Large intestine (tissue), 3 donors: ENCODE measurements at regions not wholly inside any gene's neighbourhood (a gene's known extent, or its start where the extent isn't known, plus 50 kb on each side); places are given as distances from the start of the nearest gene placed in this dataset.
"Not testable (repeated sequence)": the region's sequence is repeated elsewhere in the genome, so short reads cannot be mapped to it uniquely, and the experiment has no call there.

ENCODE experiments used
- DNase-seq, 2 donors: peaks; one replicate each; pipeline versions ENCODE4 v3.0.0 to v3.0.0-alpha.2; 2013
- H3K27ac ChIP-seq: one replicate; pipeline ENCODE4 v1.5.1; 2013; ENCODE audit warnings: low read length
- H3K27me3 ChIP-seq: 2 replicates; pipeline ENCODE4 v1.6.1; 2013; ENCODE audit warnings: low read length; ENCODE audit not compliant: control insufficient read depth, insufficient read depth
- H3K36me3 ChIP-seq: 2 replicates; pipeline ENCODE4 v1.6.1; 2013; ENCODE audit warnings: low read length; ENCODE audit not compliant: control insufficient read depth, insufficient read depth
- H3K4me1 ChIP-seq: one replicate; pipeline ENCODE4 v1.6.1; 2013; ENCODE audit warnings: low read length; ENCODE audit not compliant: control insufficient read depth, insufficient read depth
- H3K4me3 ChIP-seq: one replicate; pipeline ENCODE4 v1.5.1; 2013; ENCODE audit warnings: low read length
- H3K9me3 ChIP-seq: one replicate; pipeline ENCODE4 v1.6.1; 2013; ENCODE audit warnings: mild to moderate bottlenecking, low read depth, low read length, moderate library complexity; ENCODE audit not compliant: control insufficient read depth
- WGBS: methylation state at CpG from one replicate; pipeline ENCODE4 v1.1.5; 2013; ENCODE audit warnings: low lambda C conversion rate; ENCODE audit not compliant: insufficient coverage; 5-methylcytosine and 5-hydroxymethylcytosine counted together

DNA sequence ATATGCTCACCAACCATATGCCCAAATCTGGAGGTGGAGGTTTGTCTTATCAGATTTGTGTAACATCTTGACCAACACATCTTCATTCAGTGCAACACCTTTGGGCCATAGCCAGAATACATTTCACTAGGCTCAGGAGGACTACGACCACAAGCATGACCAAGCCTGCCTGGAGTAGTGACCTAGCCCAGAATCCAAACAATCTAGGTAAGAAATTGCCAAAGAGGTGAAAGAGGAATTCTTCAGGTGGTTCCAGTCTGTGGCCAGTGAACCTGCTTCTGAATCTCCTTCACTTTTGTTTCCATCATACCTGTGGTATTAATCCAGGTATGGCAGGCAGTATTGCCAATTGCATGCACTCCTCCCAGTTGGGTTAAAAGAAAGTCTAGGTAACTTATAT, 112.8 kb upstream of the RAB18 start:
- WGBS = no CpG with 5 or more reads among the region's 1 CpG
- H3K9me3 ChIP-seq = no peaks in the 10 kb centered on the region

GRCh38 chr10:27390681-27391080, 113.4 kb upstream of the RAB18 start:
- no peaks in the 10 kb centered on the region for H3K36me3 ChIP-seq
- H3K27me3 ChIP-seq = no peaks in the 10 kb centered on the region
- DNase-seq = no peak
- H3K4me1 ChIP-seq = no peaks in the 10 kb centered on the region
- WGBS = 100% methylated on average over 1 of the region's 1 CpG
- H3K27ac ChIP-seq = no peak overlapping the region
- H3K9me3 ChIP-seq = no peaks in the 10 kb centered on the region
- H3K4me3 ChIP-seq = no peak overlapping the region

More for the DNA sequence above, 112.8 kb upstream of the RAB18 start:
- DNase-seq = no peak
- no peak overlapping the region for H3K4me3 ChIP-seq
- H3K27me3 ChIP-seq = no peaks in the 10 kb centered on the region
- H3K27ac ChIP-seq = no peak overlapping the region
- no peaks in the 10 kb centered on the region for H3K4me1 ChIP-seq
- no peaks in the 10 kb centered on the region for H3K36me3 ChIP-seq

DNA sequence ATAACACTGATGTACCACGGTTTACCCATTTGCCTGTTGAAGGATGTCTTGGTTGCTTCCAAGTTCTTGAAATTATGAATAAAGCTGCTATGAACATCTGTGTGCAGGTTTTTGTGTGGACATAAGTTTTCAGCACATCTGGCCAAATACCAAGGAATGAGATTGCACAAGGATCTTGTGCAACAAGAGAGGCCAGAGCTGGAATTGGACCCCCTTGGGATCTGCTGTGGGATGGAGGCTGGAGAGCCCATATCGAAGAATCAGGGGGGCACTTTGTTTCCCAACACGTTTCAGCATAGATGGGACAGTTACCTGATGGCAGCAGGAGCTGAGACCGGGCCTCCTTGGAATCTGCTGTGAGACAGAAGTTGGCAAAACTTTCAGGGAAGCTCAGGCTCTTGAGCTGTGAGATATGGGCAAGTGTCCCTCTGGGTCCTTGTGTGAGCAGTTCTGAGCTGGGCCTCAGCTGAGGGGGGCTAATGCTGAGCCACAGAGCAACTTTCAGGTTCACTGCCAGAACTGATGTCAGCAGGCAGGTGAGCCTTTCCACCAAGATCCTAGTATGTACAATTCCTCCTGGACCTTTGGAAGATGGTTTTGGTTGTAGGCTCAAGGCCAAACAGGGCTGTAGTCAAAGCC, 115.2 kb upstream of the RAB18 start:
- no peak for DNase-seq
- Histone ChIP-seq H3K4me1 (no peaks in the 10 kb centered on the region), H3K27ac (no peak overlapping the region), H3K27me3 (no peaks in the 10 kb centered on the region), H3K36me3 (no peaks in the 10 kb centered on the region), H3K9me3 (no peaks in the 10 kb centered on the region), H3K4me3 (no peak overlapping the region)
- WGBS = no CpG with 5 or more reads among the region's 4 CpGs

- Histone ChIP-seq H3K9me3 (no peaks in the 10 kb centered on the region), H3K27me3 (no peaks in the 10 kb centered on the region), H3K36me3 (no peaks in the 10 kb centered on the region), H3K4me1 (no peaks in the 10 kb centered on the region), H3K4me3 (no peak overlapping the region), H3K27ac (no peak overlapping the region)
- DNase-seq = no peak
- WGBS = 0% methylated on average over 1 of the region's 5 CpGs
These were observed 120.2 kb upstream of the RAB18 start for GRCh38 chr10:27383595-27384542.

DNA sequence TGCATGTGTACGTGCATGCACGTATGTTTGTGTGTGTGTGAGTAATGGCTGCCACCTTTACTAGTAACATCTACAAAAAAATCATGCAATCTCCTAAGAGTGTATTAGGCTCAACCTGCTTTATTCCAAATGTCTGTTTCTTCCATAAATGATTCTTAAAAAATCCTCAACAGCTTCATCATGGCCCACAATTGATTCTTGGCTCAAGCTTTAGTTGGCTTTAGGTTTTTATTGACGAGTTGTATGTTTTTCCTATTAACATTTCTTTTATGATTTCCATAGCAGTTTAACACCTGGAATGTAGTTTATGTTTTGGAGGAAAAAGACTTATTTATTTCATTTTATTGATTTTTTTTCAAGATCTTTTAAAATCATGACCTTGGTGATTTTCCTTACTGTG, 121.9 kb upstream of the RAB18 start:
- WGBS = no CpG with 5 or more reads among the region's 3 CpGs
- Histone ChIP-seq H3K27me3 (peaks cover 1% of the 10 kb centered on the region), H3K9me3 (no peaks in the 10 kb centered on the region)

DNA sequence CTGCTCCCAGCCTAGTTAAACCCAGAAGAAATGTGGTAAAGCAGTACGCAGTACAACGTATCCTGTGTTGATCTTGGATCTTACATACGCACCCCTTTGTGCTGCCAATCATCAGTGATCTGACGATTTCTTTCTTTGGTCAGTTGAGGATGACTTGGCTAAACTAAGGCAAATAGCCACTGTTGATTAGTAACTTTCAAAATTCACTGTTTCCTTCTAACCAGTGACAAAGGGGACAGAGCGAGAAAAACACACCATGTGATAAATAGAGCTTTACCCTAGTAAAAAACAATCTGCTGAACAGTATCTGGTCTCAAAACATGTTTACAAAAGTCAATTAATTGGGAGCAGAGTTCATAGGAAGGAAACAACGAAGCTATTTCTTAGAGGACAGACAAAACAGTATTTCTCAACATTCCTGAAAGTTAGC, 123.2 kb upstream of the RAB18 start:
- no peak for DNase-seq
- Histone ChIP-seq H3K9me3 (no peaks in the 10 kb centered on the region), H3K27ac (no peak overlapping the region), H3K4me3 (no peak overlapping the region), H3K36me3 (no peaks in the 10 kb centered on the region), H3K27me3 (peaks cover 3% of the 10 kb centered on the region), H3K4me1 (no peaks in the 10 kb centered on the region)
- WGBS = 64% methylated on average over 2 of the region's 6 CpGs

More for the DNA sequence above, 121.9 kb upstream of the RAB18 start:
- Histone ChIP-seq H3K4me1 (no peaks in the 10 kb centered on the region), H3K36me3 (no peaks in the 10 kb centered on the region), H3K27ac (no peak overlapping the region), H3K4me3 (no peak overlapping the region)
- no peak for DNase-seq

GRCh38 chr10:27379041-27379440, 125.1 kb upstream of the RAB18 start:
- DNase-seq = not testable (repeated sequence)
- no CpG with 5 or more reads among the region's 2 CpGs for WGBS

DNA sequence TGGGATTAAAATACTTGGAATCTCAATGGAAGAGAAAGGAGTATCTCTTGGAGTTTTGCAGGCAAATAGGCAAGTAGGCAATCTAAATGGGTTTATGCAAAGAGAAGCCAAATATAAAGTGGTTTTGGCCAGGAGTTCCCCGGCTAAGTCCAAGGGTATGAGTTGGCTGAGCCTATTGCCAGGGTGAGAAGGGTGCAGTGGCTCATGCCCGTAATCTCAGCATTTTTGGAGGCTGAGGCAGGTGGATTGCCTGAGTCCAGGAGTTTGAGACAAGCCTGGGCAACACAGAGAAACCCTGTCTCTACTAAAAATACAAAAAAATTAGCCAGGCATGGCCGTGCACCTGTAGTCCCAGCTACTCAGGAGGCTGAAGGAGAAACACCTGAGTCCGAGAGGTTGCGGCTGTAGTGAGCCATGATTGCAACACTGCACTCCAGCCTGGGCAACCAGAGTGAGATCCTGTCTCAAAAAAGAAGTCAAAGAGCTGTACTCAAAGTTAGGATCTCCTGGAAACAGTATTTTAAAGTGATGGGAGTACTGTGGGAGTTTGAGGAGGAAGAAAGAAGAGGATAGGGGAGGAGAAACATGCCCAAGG, 130.4 kb upstream of the RAB18 start:
- Histone ChIP-seq H3K4me1 (no peaks in the 10 kb centered on the region), H3K36me3 (no peaks in the 10 kb centered on the region), H3K9me3 (no peaks in the 10 kb centered on the region), H3K4me3 (no peak overlapping the region), H3K27me3 (peaks cover 3% of the 10 kb centered on the region), H3K27ac (no peak overlapping the region)
- no peak for DNase-seq
- no CpG with 5 or more reads among the region's 5 CpGs for WGBS

More at GRCh38 chr10:27379041-27379440, 125.1 kb upstream of the RAB18 start:
- H3K27me3 ChIP-seq, H3K9me3 ChIP-seq, H3K36me3 ChIP-seq, H3K4me3 ChIP-seq, H3K27ac ChIP-seq, H3K4me1 ChIP-seq: not testable (repeated sequence)

GRCh38 chr10:27372095-27372494, 131.5 kb upstream of the ACBD5 start:
- peaks cover 1% of the 10 kb centered on the region for H3K27me3 ChIP-seq
- WGBS = no CpG with 5 or more reads among the region's 5 CpGs

DNA sequence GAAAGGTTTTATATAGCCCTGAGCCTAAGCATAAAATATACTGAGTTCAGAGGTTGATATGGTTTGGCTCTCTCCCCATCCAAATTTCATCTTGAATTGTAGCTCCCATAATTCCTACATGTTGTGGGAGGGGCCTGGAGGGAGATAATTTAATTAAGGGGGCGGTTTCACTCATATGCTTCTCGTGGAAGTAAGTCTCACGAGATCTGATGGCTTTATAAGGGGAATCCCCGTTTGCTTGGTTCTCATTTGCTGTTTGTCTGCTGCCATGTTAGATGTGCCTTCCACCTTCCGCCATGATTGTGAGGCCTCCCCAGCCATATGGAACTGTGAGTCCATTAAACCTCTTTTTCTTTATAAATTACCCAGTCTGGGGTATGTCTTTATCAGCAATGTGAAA, 130.8 kb upstream of the ACBD5 start:
- not testable (repeated sequence) for H3K9me3 ChIP-seq, DNase-seq, H3K27me3 ChIP-seq, H3K4me1 ChIP-seq, H3K4me3 ChIP-seq, H3K36me3 ChIP-seq, H3K27ac ChIP-seq
- WGBS = no CpG with 5 or more reads among the region's 5 CpGs

More at GRCh38 chr10:27372095-27372494, 131.5 kb upstream of the ACBD5 start:
- H3K4me3 ChIP-seq = no peak overlapping the region
- no peaks in the 10 kb centered on the region for H3K36me3 ChIP-seq
- no peaks in the 10 kb centered on the region for H3K4me1 ChIP-seq
- DNase-seq = no peak
- no peaks in the 10 kb centered on the region for H3K9me3 ChIP-seq
- H3K27ac ChIP-seq = no peak overlapping the region
